ENCODE measurements at regions not wholly inside any gene's neighbourhood (a gene's known extent, or its start where the extent isn't known, plus 50 kb on each side); places are given as distances from the start of the nearest gene placed in this dataset.
"Not testable (repeated sequence)": the region's sequence is repeated elsewhere in the genome, so short reads cannot be mapped to it uniquely, and the experiment has no call there.

DNA sequence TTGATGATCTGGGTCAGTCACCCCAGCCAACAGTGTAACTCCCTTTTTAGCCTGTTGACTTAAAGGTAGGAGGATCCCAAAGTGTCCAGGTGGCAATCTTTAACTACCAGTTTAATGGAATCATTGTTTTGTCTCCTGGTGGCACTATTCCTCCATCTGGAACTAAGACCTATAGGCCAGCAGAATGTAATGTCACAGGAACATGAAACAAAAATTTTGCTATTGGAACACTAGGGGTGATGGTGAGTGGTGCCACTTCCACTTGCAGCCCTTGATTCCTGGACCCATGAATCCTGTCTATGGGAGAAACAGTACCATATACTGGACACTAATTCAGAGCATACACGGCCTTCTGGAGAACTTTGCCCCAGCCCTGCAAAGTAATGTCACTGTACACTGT is 219.5 kb upstream of the RASA1 start:
- H3K4me2 ChIP-seq (ENCODE audit: low read length), result no peak overlapping the region
- no peaks in the 10 kb centered on the region for H3K27me3 ChIP-seq (ENCODE audit: insufficient read depth, low read depth, low read length)
- no peak overlapping the region for H3K9ac ChIP-seq (ENCODE audit: low read length)
- no peaks in the 10 kb centered on the region for H4K20me1 ChIP-seq (ENCODE audit: insufficient read depth)
- no peak overlapping the region for H3K4me3 ChIP-seq (ENCODE audit: low read length)
- H3K36me3 ChIP-seq (ENCODE audit: insufficient read depth, low read length), result no peaks in the 10 kb centered on the region
- H3K9me3 ChIP-seq (ENCODE audit: low read length), result no peaks in the 10 kb centered on the region
- no peak overlapping the region for H2AFZ ChIP-seq (ENCODE audit: low read depth, low read length)
- no peaks in the 10 kb centered on the region for H3K9me2 ChIP-seq (ENCODE audit: insufficient read depth, low read length)
- H3K79me2 ChIP-seq (replicated peaks; ENCODE audit: insufficient read depth, low read length), result no peaks in the 10 kb centered on the region
- TF ChIP-seq SMC3 (conservative IDR thresholded peaks at IDR 0.05; ENCODE audit: poor library complexity) (no peak), RAD21 (conservative IDR thresholded peaks at IDR 0.05) (no peak), EZH2 (IDR thresholded peaks at IDR 0.05; ENCODE audit: borderline replicate concordance, insufficient read depth, low read length, poor library complexity, severe bottlenecking) (no peak), CTCF (IDR thresholded peaks at IDR 0.05; ENCODE audit: poor library complexity, severe bottlenecking) (no peak), TAF1 (IDR thresholded peaks at IDR 0.05; ENCODE audit: low read depth) (no peak), POLR2AphosphoS5 (IDR thresholded peaks at IDR 0.05) (no peak), MXI1 (conservative IDR thresholded peaks at IDR 0.05; ENCODE audit: poor library complexity, severe bottlenecking) (no peak), EP300 (conservative IDR thresholded peaks at IDR 0.05; ENCODE audit: poor library complexity, severe bottlenecking) (no peak)
- no peaks in the 10 kb centered on the region for H3F3A ChIP-seq (ENCODE audit: insufficient read depth, low read length, poor library complexity, severe bottlenecking)
- H3K27ac ChIP-seq (ENCODE audit: low read length), result no peak overlapping the region

DNA sequence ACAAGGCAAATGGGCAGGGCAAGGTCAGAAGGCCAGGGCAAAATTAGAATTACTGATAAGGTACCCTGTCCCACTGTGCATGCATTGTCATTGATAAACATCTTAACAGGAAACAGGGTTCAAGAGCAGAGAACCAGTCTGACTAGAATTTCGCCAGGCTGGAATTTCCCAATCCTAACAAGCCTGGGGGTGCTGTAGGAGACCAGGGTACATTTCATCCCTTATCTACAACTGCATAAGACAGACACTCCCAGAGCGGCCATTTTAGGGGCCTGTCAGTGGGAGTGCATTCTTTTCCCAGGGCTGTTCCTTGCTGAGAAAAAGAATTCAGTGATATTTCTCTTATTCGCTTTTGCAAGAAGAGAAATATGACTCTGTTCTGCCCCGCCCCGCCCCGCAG is 218.7 kb upstream of the RASA1 start:
- H3K4me3 ChIP-seq (ENCODE audit: low read length); H3F3A ChIP-seq (ENCODE audit: insufficient read depth, low read length, poor library complexity, severe bottlenecking); H3K9me3 ChIP-seq (ENCODE audit: low read length); H3K9ac ChIP-seq (ENCODE audit: low read length); H3K27me3 ChIP-seq (ENCODE audit: insufficient read depth, low read depth, low read length); H4K20me1 ChIP-seq (ENCODE audit: insufficient read depth); H3K27ac ChIP-seq (ENCODE audit: low read length); H3K79me2 ChIP-seq (replicated peaks; ENCODE audit: insufficient read depth, low read length); H3K4me2 ChIP-seq (ENCODE audit: low read length); H3K36me3 ChIP-seq (ENCODE audit: insufficient read depth, low read length); H2AFZ ChIP-seq (ENCODE audit: low read depth, low read length); H3K9me2 ChIP-seq (ENCODE audit: insufficient read depth, low read length): not testable (repeated sequence)

- Histone ChIP-seq H3K36me3 (ENCODE audit: insufficient read depth, low read length) (no peaks in the 10 kb centered on the region), H3K4me3 (ENCODE audit: low read length) (no peak overlapping the region), H3K79me2 (replicated peaks; ENCODE audit: insufficient read depth, low read length) (no peaks in the 10 kb centered on the region), H3K9me2 (ENCODE audit: insufficient read depth, low read length) (no peaks in the 10 kb centered on the region), H3K27ac (ENCODE audit: low read length) (no peak overlapping the region), H3K9me3 (ENCODE audit: low read length) (no peaks in the 10 kb centered on the region), H4K20me1 (ENCODE audit: insufficient read depth) (no peaks in the 10 kb centered on the region), H3K27me3 (ENCODE audit: insufficient read depth, low read depth, low read length) (no peaks in the 10 kb centered on the region), H3K4me2 (ENCODE audit: low read length) (no peak overlapping the region), H3F3A (ENCODE audit: insufficient read depth, low read length, poor library complexity, severe bottlenecking) (no peaks in the 10 kb centered on the region), H3K9ac (ENCODE audit: low read length) (no peak overlapping the region), H2AFZ (ENCODE audit: low read depth, low read length) (no peak overlapping the region)
- TF ChIP-seq RAD21 (conservative IDR thresholded peaks at IDR 0.05), result no peak
- TF ChIP-seq MXI1 (conservative IDR thresholded peaks at IDR 0.05; ENCODE audit: poor library complexity, severe bottlenecking), result no peak
- TF ChIP-seq TAF1 (IDR thresholded peaks at IDR 0.05; ENCODE audit: low read depth), result no peak
- no peak for TF ChIP-seq SMC3 (conservative IDR thresholded peaks at IDR 0.05; ENCODE audit: poor library complexity)
- no peak for TF ChIP-seq EZH2 (IDR thresholded peaks at IDR 0.05; ENCODE audit: borderline replicate concordance, insufficient read depth, low read length, poor library complexity, severe bottlenecking)
- TF ChIP-seq, protein P1, sequence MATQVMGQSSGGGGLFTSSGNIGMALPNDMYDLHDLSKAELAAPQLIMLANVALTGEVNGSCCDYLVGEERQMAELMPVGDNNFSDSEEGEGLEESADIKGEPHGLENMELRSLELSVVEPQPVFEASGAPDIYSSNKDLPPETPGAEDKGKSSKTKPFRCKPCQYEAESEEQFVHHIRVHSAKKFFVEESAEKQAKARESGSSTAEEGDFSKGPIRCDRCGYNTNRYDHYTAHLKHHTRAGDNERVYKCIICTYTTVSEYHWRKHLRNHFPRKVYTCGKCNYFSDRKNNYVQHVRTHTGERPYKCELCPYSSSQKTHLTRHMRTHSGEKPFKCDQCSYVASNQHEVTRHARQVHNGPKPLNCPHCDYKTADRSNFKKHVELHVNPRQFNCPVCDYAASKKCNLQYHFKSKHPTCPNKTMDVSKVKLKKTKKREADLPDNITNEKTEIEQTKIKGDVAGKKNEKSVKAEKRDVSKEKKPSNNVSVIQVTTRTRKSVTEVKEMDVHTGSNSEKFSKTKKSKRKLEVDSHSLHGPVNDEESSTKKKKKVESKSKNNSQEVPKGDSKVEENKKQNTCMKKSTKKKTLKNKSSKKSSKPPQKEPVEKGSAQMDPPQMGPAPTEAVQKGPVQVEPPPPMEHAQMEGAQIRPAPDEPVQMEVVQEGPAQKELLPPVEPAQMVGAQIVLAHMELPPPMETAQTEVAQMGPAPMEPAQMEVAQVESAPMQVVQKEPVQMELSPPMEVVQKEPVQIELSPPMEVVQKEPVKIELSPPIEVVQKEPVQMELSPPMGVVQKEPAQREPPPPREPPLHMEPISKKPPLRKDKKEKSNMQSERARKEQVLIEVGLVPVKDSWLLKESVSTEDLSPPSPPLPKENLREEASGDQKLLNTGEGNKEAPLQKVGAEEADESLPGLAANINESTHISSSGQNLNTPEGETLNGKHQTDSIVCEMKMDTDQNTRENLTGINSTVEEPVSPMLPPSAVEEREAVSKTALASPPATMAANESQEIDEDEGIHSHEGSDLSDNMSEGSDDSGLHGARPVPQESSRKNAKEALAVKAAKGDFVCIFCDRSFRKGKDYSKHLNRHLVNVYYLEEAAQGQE (IDR thresholded peaks at IDR 0.05; ENCODE audit: borderline replicate concordance), result no peak
- no peak for TF ChIP-seq CTCF (IDR thresholded peaks at IDR 0.05; ENCODE audit: poor library complexity, severe bottlenecking)
- TF ChIP-seq POLR2AphosphoS5 (IDR thresholded peaks at IDR 0.05), result no peak
- no peak for TF ChIP-seq EP300 (conservative IDR thresholded peaks at IDR 0.05; ENCODE audit: poor library complexity, severe bottlenecking)
Observed at GRCh38 chr5:87051502-87052113, 216.1 kb upstream of the RASA1 start.

All from neural cell (in vitro differentiated cells).